ENCODE measurements at regions not wholly inside any gene's neighbourhood (a gene's known extent, or its start where the extent isn't known, plus 50 kb on each side); places are given as distances from the start of the nearest gene placed in this dataset.
"Not testable (repeated sequence)": the region's sequence is repeated elsewhere in the genome, so short reads cannot be mapped to it uniquely, and the experiment has no call there.

- H3K27ac Mint-ChIP-seq: no peak overlapping the region
- H3K4me1 Mint-ChIP-seq: no peaks in the 10 kb centered on the region
- H3K9me3 Mint-ChIP-seq (ENCODE audit: low read depth): peaks cover 15% of the 10 kb centered on the region
- no peak overlapping the region for H3K4me3 Mint-ChIP-seq
- CTCF ChIA-PET: no interaction called here
- ATAC-seq (no peak), DNase-seq (no peak)
- no peaks in the 10 kb centered on the region for H3K27me3 Mint-ChIP-seq
- H3K36me3 Mint-ChIP-seq: no peaks in the 10 kb centered on the region
Measured at GRCh38 chr14:39562175-39562574, 129.9 kb upstream of the FBXO33 start.

- Mint-ChIP-seq H3K36me3 (no peaks in the 10 kb centered on the region), H3K27ac (no peak overlapping the region), H3K4me3 (no peak overlapping the region), H3K4me1 (no peaks in the 10 kb centered on the region), H3K27me3 (no peaks in the 10 kb centered on the region), H3K9me3 (ENCODE audit: low read depth) (peaks cover 16% of the 10 kb centered on the region)
- ATAC-seq (no peak), DNase-seq (no peak)
- CTCF ChIA-PET: no interaction called here
Measured at GRCh38 chr14:39558525-39558924, 126.3 kb upstream of the FBXO33 start.

- peaks cover 14% of the 10 kb centered on the region for H3K9me3 Mint-ChIP-seq (ENCODE audit: low read depth)
- no peak overlapping the region for H3K27ac Mint-ChIP-seq
- CTCF ChIA-PET: no interaction called here
- ATAC-seq: no peak
- DNase-seq: no peak
- no peaks in the 10 kb centered on the region for H3K4me1 Mint-ChIP-seq
- no peaks in the 10 kb centered on the region for H3K36me3 Mint-ChIP-seq
- no peaks in the 10 kb centered on the region for H3K27me3 Mint-ChIP-seq
- no peak overlapping the region for H3K4me3 Mint-ChIP-seq
Measured at GRCh38 chr14:39555749-39556148, 123.5 kb upstream of the FBXO33 start.

- DNase-seq (no peak), ATAC-seq (no peak)
- no peaks in the 10 kb centered on the region for H3K4me1 Mint-ChIP-seq
- H3K27me3 Mint-ChIP-seq: no peaks in the 10 kb centered on the region
- CTCF ChIA-PET: no interaction called here
- H3K27ac Mint-ChIP-seq: no peak overlapping the region
- H3K4me3 Mint-ChIP-seq: no peak overlapping the region
- peaks cover 11% of the 10 kb centered on the region for H3K9me3 Mint-ChIP-seq (ENCODE audit: low read depth)
- no peaks in the 10 kb centered on the region for H3K36me3 Mint-ChIP-seq
Measured at GRCh38 chr14:39554576-39554975, 122.3 kb upstream of the FBXO33 start.

GRCh38 chr14:39548358-39548757 is 116.1 kb upstream of the FBXO33 start:
- CTCF ChIA-PET: no interaction called here
- no peak overlapping the region for H3K27ac Mint-ChIP-seq
- peaks cover 7% of the 10 kb centered on the region for H3K9me3 Mint-ChIP-seq (ENCODE audit: low read depth)
- no peak overlapping the region for H3K4me3 Mint-ChIP-seq
- H3K36me3 Mint-ChIP-seq: no peaks in the 10 kb centered on the region
- no peak for ATAC-seq
- H3K4me1 Mint-ChIP-seq: no peaks in the 10 kb centered on the region
- H3K27me3 Mint-ChIP-seq: no peaks in the 10 kb centered on the region
- no peak for DNase-seq

- H3K27me3 Mint-ChIP-seq: no peaks in the 10 kb centered on the region
- no peaks in the 10 kb centered on the region for H3K4me1 Mint-ChIP-seq
- CTCF ChIA-PET: no interaction called here
- no peak overlapping the region for H3K4me3 Mint-ChIP-seq
- no peaks in the 10 kb centered on the region for H3K36me3 Mint-ChIP-seq
- no peak for DNase-seq
- peaks cover 7% of the 10 kb centered on the region for H3K9me3 Mint-ChIP-seq (ENCODE audit: low read depth)
- ATAC-seq: no peak
- no peak overlapping the region for H3K27ac Mint-ChIP-seq
Measured at GRCh38 chr14:39547845-39548244, 115.6 kb upstream of the FBXO33 start.

GRCh38 chr14:39505812-39506211 is 73.6 kb upstream of the FBXO33 start:
- no peak for ATAC-seq
- Mint-ChIP-seq H3K9me3 (ENCODE audit: low read depth) (peaks cover 4% of the 10 kb centered on the region), H3K4me1 (no peaks in the 10 kb centered on the region), H3K27me3 (no peaks in the 10 kb centered on the region), H3K4me3 (no peak overlapping the region), H3K27ac (no peak overlapping the region), H3K36me3 (no peaks in the 10 kb centered on the region)
- CTCF ChIA-PET: no interaction called here
- no peak for DNase-seq

- H3K27me3 Mint-ChIP-seq: peaks cover 2% of the 10 kb centered on the region
- ATAC-seq (no peak), DNase-seq (no peak)
- peaks cover 5% of the 10 kb centered on the region for H3K9me3 Mint-ChIP-seq (ENCODE audit: low read depth)
- H3K4me1 Mint-ChIP-seq: no peaks in the 10 kb centered on the region
- no peak overlapping the region for H3K27ac Mint-ChIP-seq
- H3K4me3 Mint-ChIP-seq: no peak overlapping the region
- no peaks in the 10 kb centered on the region for H3K36me3 Mint-ChIP-seq
- CTCF ChIA-PET: no interaction called here
Measured at GRCh38 chr14:39500253-39500652, 68.0 kb upstream of the FBXO33 start.

GRCh38 chr14:39499514-39499913 is 67.3 kb upstream of the FBXO33 start:
- Mint-ChIP-seq H3K4me1 (no peaks in the 10 kb centered on the region), H3K36me3 (no peaks in the 10 kb centered on the region), H3K27me3 (peaks cover 2% of the 10 kb centered on the region), H3K27ac (no peak overlapping the region), H3K4me3 (no peak overlapping the region), H3K9me3 (ENCODE audit: low read depth) (peaks cover 5% of the 10 kb centered on the region)
- CTCF ChIA-PET: no interaction called here
- DNase-seq (no peak), ATAC-seq (no peak)

- CTCF ChIA-PET; H3K36me3 Mint-ChIP-seq; H3K9me3 Mint-ChIP-seq (ENCODE audit: low read depth); H3K4me3 Mint-ChIP-seq; H3K27ac Mint-ChIP-seq; H3K4me1 Mint-ChIP-seq; H3K27me3 Mint-ChIP-seq; DNase-seq; ATAC-seq: not testable (repeated sequence)
Measured at GRCh38 chr14:39497677-39498076, 65.4 kb upstream of the FBXO33 start.

GRCh38 chr14:39492267-39492666 is 60.0 kb upstream of the FBXO33 start:
- no peaks in the 10 kb centered on the region for H3K36me3 Mint-ChIP-seq
- no peak overlapping the region for H3K27ac Mint-ChIP-seq
- H3K4me3 Mint-ChIP-seq: no peak overlapping the region
- no peaks in the 10 kb centered on the region for H3K4me1 Mint-ChIP-seq
- no peaks in the 10 kb centered on the region for H3K27me3 Mint-ChIP-seq
- H3K9me3 Mint-ChIP-seq (ENCODE audit: low read depth): peaks cover 5% of the 10 kb centered on the region
- ATAC-seq (no peak), DNase-seq (no peak)
- CTCF ChIA-PET: no interaction called here

GRCh38 chr14:39491134-39491571 is 58.9 kb upstream of the FBXO33 start:
- Mint-ChIP-seq H3K9me3 (ENCODE audit: low read depth) (peaks cover 3% of the 10 kb centered on the region), H3K27ac (no peak overlapping the region), H3K4me3 (no peak overlapping the region), H3K36me3 (no peaks in the 10 kb centered on the region), H3K27me3 (no peaks in the 10 kb centered on the region), H3K4me1 (no peaks in the 10 kb centered on the region)
- ATAC-seq: no peak
- DNase-seq: no peak
- CTCF ChIA-PET: no interaction called here

- CTCF ChIA-PET: interaction anchor here (0.9 to 1.3 kb wide), 2 partner anchors 9 to 14 kb away, joined by 3 read pairs; no protein-coding TSS in a partner anchor
- no peak overlapping the region for H3K27ac Mint-ChIP-seq
- no peaks in the 10 kb centered on the region for H3K9me3 Mint-ChIP-seq (ENCODE audit: low read depth)
- no peak overlapping the region for H3K4me3 Mint-ChIP-seq
- no peak for ATAC-seq
- no peaks in the 10 kb centered on the region for H3K4me1 Mint-ChIP-seq
- H3K27me3 Mint-ChIP-seq: no peaks in the 10 kb centered on the region
- H3K36me3 Mint-ChIP-seq: no peaks in the 10 kb centered on the region
- DNase-seq: no peak
Measured at GRCh38 chr14:39488600-39488999, 56.4 kb upstream of the FBXO33 start.

GRCh38 chr14:39483682-39484081 is 51.4 kb upstream of the FBXO33 start:
- Mint-ChIP-seq H3K36me3 (no peaks in the 10 kb centered on the region), H3K4me3 (no peak overlapping the region), H3K27ac (no peak overlapping the region), H3K27me3 (no peaks in the 10 kb centered on the region), H3K9me3 (ENCODE audit: low read depth) (no peaks in the 10 kb centered on the region), H3K4me1 (no peaks in the 10 kb centered on the region)
- CTCF ChIA-PET: no interaction called here
- no peak for ATAC-seq
- DNase-seq: no peak
